ENCODE measurements at regions not wholly inside any gene's neighbourhood (a gene's known extent, or its start where the extent isn't known, plus 50 kb on each side); places are given as distances from the start of the nearest gene placed in this dataset.

GRCh38 chr11:112722876-112723275, 238.3 kb upstream of the NCAM1 start:
- TF ChIP-seq CTCF (IDR thresholded peaks at IDR 0.05) (no peak), POLR2A (IDR thresholded peaks at IDR 0.05) (no peak)
